WTC11 (cell line): ENCODE measurements at regions not wholly inside any gene's neighbourhood (a gene's known extent, or its start where the extent isn't known, plus 50 kb on each side); places are given as distances from the start of the nearest gene placed in this dataset.

ENCODE experiments used
- ATAC-seq: fragments of 200-7000 bp; cut with Tn5 transposase; 2 replicates; pipeline ENCODE4 v1.10.0; 2021; ENCODE audit warnings: mild to moderate bottlenecking, moderate library complexity
- CTCF ChIA-PET: fragments of 300-600 bp; sonication (Branson Sonifier 250); formaldehyde crosslinking; loops from one replicate; lab custom pipeline; 2021; ENCODE audit warnings: antibody characterized with exemption; lab: Charles Lee
- POLR2A ChIA-PET: fragments of 350-600 bp; sonication (Branson Sonifier 250); formaldehyde crosslinking; loops from one replicate; lab custom pipeline; 2021; ENCODE audit warnings: antibody characterized with exemption; lab: Charles Lee
- DNase-seq: peaks from one replicate; pipeline ENCODE4 v3.0.0; 2021; ENCODE audit warnings: low spot score
- H3K27ac Mint-ChIP-seq: 2 replicates; pipeline ENCODE4 v1.8.0; 2021; ENCODE audit warnings: mixed read lengths
- H3K27me3 Mint-ChIP-seq: 2 replicates; pipeline ENCODE4 v1.8.0; 2021; ENCODE audit warnings: low read depth, mild to moderate bottlenecking, moderate library complexity, mixed read lengths
- H3K36me3 Mint-ChIP-seq: 2 replicates; pipeline ENCODE4 v1.8.0; 2021; ENCODE audit warnings: mixed read lengths
- H3K4me1 Mint-ChIP-seq: 2 replicates; pipeline ENCODE4 v1.8.0; 2022; ENCODE audit warnings: mixed read lengths
- H3K4me3 Mint-ChIP-seq: 2 replicates; pipeline ENCODE4 v1.8.0; 2021; ENCODE audit warnings: mild to moderate bottlenecking, moderate library complexity, mixed read lengths
- H3K9me3 Mint-ChIP-seq: 2 replicates; pipeline ENCODE4 v1.8.0; 2021; ENCODE audit warnings: mixed read lengths
- ATF1 ChIP-seq: sonication (generic); formaldehyde crosslinking; IDR thresholded peaks from 2 replicates; pipeline ENCODE4 v1.8.1; 2023; ENCODE audit warnings: mild to moderate bottlenecking, moderate library complexity, missing genetic modification reagents
- CREB1 ChIP-seq: sonication (generic); formaldehyde crosslinking; IDR thresholded peaks from 2 replicates; pipeline ENCODE4 v1.8.0; 2023; ENCODE audit warnings: mild to moderate bottlenecking, missing genetic modification reagents
- ELF4 ChIP-seq: sonication (generic); formaldehyde crosslinking; IDR thresholded peaks from 2 replicates; pipeline ENCODE4 v1.8.1; 2022; ENCODE audit warnings: low read depth, mild to moderate bottlenecking, moderate library complexity, missing genetic modification reagents
- FOXJ3 ChIP-seq: sonication (generic); formaldehyde crosslinking; IDR thresholded peaks from 2 replicates; pipeline ENCODE4 v1.9.0; 2021; ENCODE audit warnings: missing genetic modification reagents, mild to moderate bottlenecking, borderline replicate concordance
- JUN ChIP-seq: sonication (generic); formaldehyde crosslinking; IDR thresholded peaks from 2 replicates; pipeline ENCODE4 v1.8.0; 2023; ENCODE audit warnings: mild to moderate bottlenecking, missing genetic modification reagents
- NFE2L1 ChIP-seq: sonication (generic); formaldehyde crosslinking; IDR thresholded peaks from 2 replicates; pipeline ENCODE4 v1.8.1; 2023; ENCODE audit warnings: missing genetic modification reagents
- SP1 ChIP-seq: sonication (generic); formaldehyde crosslinking; conservative IDR thresholded peaks from 2 replicates; pipeline ENCODE4 v1.8.1; 2022; ENCODE audit warnings: missing genetic modification reagents
- TEAD4 ChIP-seq: sonication (generic); formaldehyde crosslinking; IDR thresholded peaks from 2 replicates; pipeline ENCODE4 v1.8.0; 2022; ENCODE audit warnings: mild to moderate bottlenecking, missing genetic modification reagents
- TF ChIP-seq, protein P1 (sequence below): fragments of 250-450 bp; sonication (Bioruptor Pico); conservative IDR thresholded peaks from 2 replicates; pipeline ENCODE4 v1.9.0; 2021; ENCODE audit warnings: mild to moderate bottlenecking
- TF ChIP-seq, protein P2 (sequence below): sonication (generic); formaldehyde crosslinking; IDR thresholded peaks from 2 replicates; pipeline ENCODE4 v1.8.0; 2022; ENCODE audit warnings: mild to moderate bottlenecking, missing genetic modification reagents
- TF ChIP-seq, protein P3 (sequence below): sonication (generic); formaldehyde crosslinking; IDR thresholded peaks from 2 replicates; pipeline ENCODE4 v1.8.1; 2022; ENCODE audit warnings: mild to moderate bottlenecking, moderate library complexity, missing genetic modification reagents
- TF ChIP-seq, protein P4 (sequence below): fragments of 250-450 bp; sonication (Bioruptor Pico); IDR thresholded peaks from 2 replicates; pipeline ENCODE4 v1.9.0; 2021; ENCODE audit warnings: mild to moderate bottlenecking, borderline replicate concordance
- TF ChIP-seq, protein P5 (sequence below): sonication (generic); formaldehyde crosslinking; IDR thresholded peaks from 2 replicates; pipeline ENCODE4 v1.8.0; 2023; ENCODE audit warnings: missing genetic modification reagents
- TF ChIP-seq, protein P6 (sequence below): sonication (generic); formaldehyde crosslinking; IDR thresholded peaks from 2 replicates; pipeline ENCODE4 v1.8.1; 2022; ENCODE audit warnings: low read depth, missing genetic modification reagents, borderline replicate concordance

DNA sequence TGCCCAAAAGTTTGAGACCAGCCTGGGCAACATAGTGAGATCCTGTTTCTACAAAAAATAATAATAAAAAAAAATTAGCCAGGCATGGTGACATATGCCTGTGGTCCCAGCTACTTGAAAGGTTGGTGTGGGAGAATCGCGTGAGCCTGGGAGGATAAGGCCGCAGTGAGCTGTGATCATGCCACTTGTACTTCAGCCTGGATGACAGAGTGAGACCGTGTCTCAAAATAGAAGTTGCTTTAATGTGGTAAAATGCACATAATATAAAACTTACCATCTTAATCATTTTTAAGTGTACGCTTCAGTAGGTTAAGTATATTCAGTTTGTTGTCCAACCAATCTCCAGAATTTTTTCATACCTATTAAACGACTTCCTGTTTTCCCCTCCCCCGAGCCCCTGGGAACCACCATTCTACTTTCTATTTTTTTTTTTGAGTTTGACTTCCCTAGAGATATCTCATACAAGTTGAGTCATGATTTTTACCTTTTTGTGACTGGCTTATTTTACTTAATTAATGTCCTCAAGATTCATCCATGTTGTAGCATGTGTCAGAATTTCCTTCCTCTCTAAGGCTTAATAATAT is 120.1 kb upstream of the POC5 start (continued):
- TF ChIP-seq, protein P1, sequence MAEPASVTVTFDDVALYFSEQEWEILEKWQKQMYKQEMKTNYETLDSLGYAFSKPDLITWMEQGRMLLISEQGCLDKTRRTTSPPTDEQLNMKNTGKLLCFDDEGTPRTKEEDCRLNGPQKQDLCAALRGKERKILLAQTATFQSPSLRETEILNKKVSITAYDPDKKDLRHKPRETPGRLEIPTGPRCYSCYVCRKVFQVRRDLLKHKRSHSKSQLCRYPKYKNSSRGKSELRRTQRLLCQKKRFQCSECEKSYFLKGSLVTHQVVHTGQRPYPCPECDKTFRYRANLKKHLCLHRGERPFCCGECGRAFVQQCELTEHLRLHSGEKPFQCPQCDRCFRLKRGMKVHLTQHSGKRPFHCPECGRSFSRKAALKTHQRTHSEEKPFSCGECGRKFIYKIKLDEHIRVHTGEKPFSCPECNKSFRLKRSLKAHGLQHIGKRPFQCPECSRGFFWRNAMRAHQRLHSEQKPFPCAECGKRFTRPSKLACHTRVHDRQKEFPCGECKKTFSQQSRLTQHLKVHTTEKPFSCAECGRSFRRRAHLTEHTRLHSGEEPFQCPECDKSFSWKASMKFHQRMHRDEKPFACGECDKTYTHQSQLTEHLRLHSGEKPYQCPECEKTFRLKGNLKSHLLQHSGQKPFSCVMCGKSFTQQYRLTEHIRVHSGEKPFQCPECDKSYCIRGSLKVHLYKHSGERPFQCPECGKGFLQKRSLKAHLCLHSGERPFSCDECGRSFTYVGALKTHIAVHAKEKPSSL (CRISPR knock-in tag): no peak
- TF ChIP-seq FOXJ3 (CRISPR knock-in tag) (no peak), ATF1 (no peak)
- TF ChIP-seq, protein P2, sequence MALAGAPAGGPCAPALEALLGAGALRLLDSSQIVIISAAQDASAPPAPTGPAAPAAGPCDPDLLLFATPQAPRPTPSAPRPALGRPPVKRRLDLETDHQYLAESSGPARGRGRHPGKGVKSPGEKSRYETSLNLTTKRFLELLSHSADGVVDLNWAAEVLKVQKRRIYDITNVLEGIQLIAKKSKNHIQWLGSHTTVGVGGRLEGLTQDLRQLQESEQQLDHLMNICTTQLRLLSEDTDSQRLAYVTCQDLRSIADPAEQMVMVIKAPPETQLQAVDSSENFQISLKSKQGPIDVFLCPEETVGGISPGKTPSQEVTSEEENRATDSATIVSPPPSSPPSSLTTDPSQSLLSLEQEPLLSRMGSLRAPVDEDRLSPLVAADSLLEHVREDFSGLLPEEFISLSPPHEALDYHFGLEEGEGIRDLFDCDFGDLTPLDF (CRISPR knock-in tag): no peak

DNA sequence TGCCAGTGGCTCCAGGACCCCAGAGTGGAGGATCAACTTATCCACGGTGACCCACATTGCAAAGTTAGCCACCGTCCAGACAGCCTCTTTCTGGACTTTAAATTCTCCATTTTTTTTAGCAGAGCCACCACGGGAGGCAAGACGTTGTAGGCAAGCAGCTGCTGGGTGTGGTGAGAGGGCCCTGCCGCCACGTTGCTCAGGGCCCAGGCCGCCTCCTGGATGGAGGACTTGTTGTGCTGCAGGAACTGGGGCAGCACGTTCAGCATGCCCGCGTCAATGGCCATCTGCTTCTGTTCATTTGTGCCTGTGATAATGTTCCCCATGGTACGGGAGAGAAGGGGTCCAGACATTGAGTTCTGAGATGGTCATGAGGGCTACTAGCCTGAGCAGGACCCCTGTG is 114.3 kb upstream of the POC5 start:
- DNase-seq (no peak), ATAC-seq (no peak)
- POLR2A ChIA-PET: no interaction called here
- Mint-ChIP-seq H3K27ac (no peak overlapping the region), H3K9me3 (no peaks in the 10 kb centered on the region), H3K4me1 (no peaks in the 10 kb centered on the region), H3K36me3 (no peaks in the 10 kb centered on the region), H3K27me3 (peaks cover 4% of the 10 kb centered on the region; the same call in 1 of the 2 replicates), H3K4me3 (no peak overlapping the region)
- TF ChIP-seq, protein P3, sequence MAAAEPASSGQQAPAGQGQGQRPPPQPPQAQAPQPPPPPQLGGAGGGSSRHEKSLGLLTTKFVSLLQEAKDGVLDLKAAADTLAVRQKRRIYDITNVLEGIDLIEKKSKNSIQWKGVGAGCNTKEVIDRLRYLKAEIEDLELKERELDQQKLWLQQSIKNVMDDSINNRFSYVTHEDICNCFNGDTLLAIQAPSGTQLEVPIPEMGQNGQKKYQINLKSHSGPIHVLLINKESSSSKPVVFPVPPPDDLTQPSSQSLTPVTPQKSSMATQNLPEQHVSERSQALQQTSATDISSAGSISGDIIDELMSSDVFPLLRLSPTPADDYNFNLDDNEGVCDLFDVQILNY: no peak
- CTCF ChIA-PET: no interaction called here

DNA sequence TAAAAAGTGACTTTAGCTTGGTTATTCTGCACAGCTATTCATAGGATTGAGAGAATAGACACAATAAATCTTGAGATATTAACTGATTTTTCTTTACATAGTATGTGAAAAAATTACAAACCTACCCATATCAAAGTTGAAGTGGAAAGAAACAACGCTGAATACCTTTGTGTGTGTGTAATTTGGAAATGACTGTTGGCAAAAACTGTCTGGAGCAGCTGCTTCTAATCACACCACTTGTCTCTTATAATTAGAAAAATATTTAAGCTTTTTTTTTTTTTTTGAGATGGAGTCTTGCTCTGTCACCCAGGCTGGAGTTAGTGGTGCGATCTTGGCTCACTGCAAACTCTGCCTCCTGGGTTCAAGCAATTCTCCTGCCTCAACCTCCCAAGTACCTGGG is 110.8 kb upstream of the POC5 start:
- DNase-seq: no peak
- H3K9me3 Mint-ChIP-seq: no peaks in the 10 kb centered on the region
- H3K4me1 Mint-ChIP-seq: no peaks in the 10 kb centered on the region
- no peak overlapping the region for H3K4me3 Mint-ChIP-seq
- H3K27ac Mint-ChIP-seq: no peak overlapping the region
- H3K27me3 Mint-ChIP-seq: peaks cover 4% of the 10 kb centered on the region; the same call in 1 of the 2 replicates
- no peak for ATAC-seq
- CTCF ChIA-PET: no interaction called here
- H3K36me3 Mint-ChIP-seq: no peaks in the 10 kb centered on the region
- TF ChIP-seq, protein P4, sequence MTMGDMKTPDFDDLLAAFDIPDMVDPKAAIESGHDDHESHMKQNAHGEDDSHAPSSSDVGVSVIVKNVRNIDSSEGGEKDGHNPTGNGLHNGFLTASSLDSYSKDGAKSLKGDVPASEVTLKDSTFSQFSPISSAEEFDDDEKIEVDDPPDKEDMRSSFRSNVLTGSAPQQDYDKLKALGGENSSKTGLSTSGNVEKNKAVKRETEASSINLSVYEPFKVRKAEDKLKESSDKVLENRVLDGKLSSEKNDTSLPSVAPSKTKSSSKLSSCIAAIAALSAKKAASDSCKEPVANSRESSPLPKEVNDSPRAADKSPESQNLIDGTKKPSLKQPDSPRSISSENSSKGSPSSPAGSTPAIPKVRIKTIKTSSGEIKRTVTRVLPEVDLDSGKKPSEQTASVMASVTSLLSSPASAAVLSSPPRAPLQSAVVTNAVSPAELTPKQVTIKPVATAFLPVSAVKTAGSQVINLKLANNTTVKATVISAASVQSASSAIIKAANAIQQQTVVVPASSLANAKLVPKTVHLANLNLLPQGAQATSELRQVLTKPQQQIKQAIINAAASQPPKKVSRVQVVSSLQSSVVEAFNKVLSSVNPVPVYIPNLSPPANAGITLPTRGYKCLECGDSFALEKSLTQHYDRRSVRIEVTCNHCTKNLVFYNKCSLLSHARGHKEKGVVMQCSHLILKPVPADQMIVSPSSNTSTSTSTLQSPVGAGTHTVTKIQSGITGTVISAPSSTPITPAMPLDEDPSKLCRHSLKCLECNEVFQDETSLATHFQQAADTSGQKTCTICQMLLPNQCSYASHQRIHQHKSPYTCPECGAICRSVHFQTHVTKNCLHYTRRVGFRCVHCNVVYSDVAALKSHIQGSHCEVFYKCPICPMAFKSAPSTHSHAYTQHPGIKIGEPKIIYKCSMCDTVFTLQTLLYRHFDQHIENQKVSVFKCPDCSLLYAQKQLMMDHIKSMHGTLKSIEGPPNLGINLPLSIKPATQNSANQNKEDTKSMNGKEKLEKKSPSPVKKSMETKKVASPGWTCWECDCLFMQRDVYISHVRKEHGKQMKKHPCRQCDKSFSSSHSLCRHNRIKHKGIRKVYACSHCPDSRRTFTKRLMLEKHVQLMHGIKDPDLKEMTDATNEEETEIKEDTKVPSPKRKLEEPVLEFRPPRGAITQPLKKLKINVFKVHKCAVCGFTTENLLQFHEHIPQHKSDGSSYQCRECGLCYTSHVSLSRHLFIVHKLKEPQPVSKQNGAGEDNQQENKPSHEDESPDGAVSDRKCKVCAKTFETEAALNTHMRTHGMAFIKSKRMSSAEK (CRISPR knock-in tag): no peak
- TF ChIP-seq SP1 (CRISPR knock-in tag) (no peak), JUN (CRISPR knock-in tag) (no peak), TEAD4 (CRISPR knock-in tag) (no peak), CREB1 (CRISPR knock-in tag) (no peak), NFE2L1 (CRISPR knock-in tag) (no peak), ELF4 (no peak)
- TF ChIP-seq, protein P5, sequence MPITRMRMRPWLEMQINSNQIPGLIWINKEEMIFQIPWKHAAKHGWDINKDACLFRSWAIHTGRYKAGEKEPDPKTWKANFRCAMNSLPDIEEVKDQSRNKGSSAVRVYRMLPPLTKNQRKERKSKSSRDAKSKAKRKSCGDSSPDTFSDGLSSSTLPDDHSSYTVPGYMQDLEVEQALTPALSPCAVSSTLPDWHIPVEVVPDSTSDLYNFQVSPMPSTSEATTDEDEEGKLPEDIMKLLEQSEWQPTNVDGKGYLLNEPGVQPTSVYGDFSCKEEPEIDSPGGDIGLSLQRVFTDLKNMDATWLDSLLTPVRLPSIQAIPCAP: no peak
- TF ChIP-seq, protein P6, sequence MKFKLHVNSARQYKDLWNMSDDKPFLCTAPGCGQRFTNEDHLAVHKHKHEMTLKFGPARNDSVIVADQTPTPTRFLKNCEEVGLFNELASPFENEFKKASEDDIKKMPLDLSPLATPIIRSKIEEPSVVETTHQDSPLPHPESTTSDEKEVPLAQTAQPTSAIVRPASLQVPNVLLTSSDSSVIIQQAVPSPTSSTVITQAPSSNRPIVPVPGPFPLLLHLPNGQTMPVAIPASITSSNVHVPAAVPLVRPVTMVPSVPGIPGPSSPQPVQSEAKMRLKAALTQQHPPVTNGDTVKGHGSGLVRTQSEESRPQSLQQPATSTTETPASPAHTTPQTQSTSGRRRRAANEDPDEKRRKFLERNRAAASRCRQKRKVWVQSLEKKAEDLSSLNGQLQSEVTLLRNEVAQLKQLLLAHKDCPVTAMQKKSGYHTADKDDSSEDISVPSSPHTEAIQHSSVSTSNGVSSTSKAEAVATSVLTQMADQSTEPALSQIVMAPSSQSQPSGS (CRISPR knock-in tag): no peak
- TF ChIP-seq, all 79 proteins: peak for 0
- POLR2A ChIA-PET: no interaction called here
